ENCODE measurements at regions not wholly inside any gene's neighbourhood (a gene's known extent, or its start where the extent isn't known, plus 50 kb on each side); places are given as distances from the start of the nearest gene placed in this dataset.

GRCh38 chr4:79185526-79186045, 140.3 kb downstream of the NAA11 start:
- no peak overlapping the region for H3K9ac ChIP-seq (ENCODE audit: insufficient read depth in 1 of 2, low read depth in 2 of 2, low read length in 2 of 2)

More at GRCh38 chr4:79185526-79186045, 140.3 kb downstream of the NAA11 start:
- ChIA-PET CTCF (ENCODE audit: low intra/inter-chr PET ratio) (no interaction called here), POLR2A (interaction anchor here (0.7 to 1.2 kb wide), 2 partner anchors 11 to 12 kb away, joined by 3 read pairs; no protein-coding TSS in a partner anchor)
- no peaks in the 10 kb centered on the region for H3K27me3 ChIP-seq (ENCODE audit: control insufficient read depth in 2 of 2, insufficient read depth in 2 of 2, low read length in 2 of 2)
- TF ChIP-seq MEIS2 (IDR thresholded peaks at IDR 0.05; ENCODE audit: partially characterized antibody) = no peak
- TF ChIP-seq, protein P1, sequence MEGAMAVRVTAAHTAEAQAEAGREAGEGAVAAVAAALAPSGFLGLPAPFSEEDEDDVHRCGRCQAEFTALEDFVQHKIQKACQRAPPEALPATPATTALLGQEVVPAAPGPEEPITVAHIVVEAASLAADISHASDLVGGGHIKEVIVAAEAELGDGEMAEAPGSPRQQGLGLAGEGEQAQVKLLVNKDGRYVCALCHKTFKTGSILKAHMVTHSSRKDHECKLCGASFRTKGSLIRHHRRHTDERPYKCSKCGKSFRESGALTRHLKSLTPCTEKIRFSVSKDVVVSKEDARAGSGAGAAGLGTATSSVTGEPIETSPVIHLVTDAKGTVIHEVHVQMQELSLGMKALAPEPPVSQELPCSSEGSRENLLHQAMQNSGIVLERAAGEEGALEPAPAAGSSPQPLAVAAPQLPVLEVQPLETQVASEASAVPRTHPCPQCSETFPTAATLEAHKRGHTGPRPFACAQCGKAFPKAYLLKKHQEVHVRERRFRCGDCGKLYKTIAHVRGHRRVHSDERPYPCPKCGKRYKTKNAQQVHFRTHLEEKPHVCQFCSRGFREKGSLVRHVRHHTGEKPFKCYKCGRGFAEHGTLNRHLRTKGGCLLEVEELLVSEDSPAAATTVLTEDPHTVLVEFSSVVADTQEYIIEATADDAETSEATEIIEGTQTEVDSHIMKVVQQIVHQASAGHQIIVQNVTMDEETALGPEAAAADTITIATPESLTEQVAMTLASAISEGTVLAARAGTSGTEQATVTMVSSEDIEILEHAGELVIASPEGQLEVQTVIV (CRISPR knock-in tag; IDR thresholded peaks at IDR 0.05; ENCODE audit: borderline replicate concordance) = no peak
- TF ChIP-seq, protein P2, sequence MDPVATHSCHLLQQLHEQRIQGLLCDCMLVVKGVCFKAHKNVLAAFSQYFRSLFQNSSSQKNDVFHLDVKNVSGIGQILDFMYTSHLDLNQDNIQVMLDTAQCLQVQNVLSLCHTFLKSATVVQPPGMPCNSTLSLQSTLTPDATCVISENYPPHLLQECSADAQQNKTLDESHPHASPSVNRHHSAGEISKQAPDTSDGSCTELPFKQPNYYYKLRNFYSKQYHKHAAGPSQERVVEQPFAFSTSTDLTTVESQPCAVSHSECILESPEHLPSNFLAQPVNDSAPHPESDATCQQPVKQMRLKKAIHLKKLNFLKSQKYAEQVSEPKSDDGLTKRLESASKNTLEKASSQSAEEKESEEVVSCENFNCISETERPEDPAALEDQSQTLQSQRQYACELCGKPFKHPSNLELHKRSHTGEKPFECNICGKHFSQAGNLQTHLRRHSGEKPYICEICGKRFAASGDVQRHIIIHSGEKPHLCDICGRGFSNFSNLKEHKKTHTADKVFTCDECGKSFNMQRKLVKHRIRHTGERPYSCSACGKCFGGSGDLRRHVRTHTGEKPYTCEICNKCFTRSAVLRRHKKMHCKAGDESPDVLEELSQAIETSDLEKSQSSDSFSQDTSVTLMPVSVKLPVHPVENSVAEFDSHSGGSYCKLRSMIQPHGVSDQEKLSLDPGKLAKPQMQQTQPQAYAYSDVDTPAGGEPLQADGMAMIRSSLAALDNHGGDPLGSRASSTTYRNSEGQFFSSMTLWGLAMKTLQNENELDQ (CRISPR knock-in tag; IDR thresholded peaks at IDR 0.05; ENCODE audit: borderline replicate concordance) = no peak
- TF ChIP-seq ILF3 (IDR thresholded peaks at IDR 0.05; ENCODE audit: borderline replicate concordance) = no peak
- TF ChIP-seq EWSR1 (IDR thresholded peaks at IDR 0.05; ENCODE audit: borderline replicate concordance, low read depth, partially characterized antibody) = no peak
- TF ChIP-seq ETV5 (CRISPR knock-in tag; IDR thresholded peaks at IDR 0.05; ENCODE audit: low read depth) = no peak
- TF ChIP-seq ZNF174 (CRISPR knock-in tag; IDR thresholded peaks at IDR 0.05) = no peak
- TF ChIP-seq BRD4 (IDR thresholded peaks at IDR 0.05) = no peak
- TF ChIP-seq SNRNP70 (optimal IDR thresholded peaks at IDR 0.05; ENCODE audit: low read depth, low read length) = no peak
- no peak for TF ChIP-seq FOS (IDR thresholded peaks at IDR 0.05; ENCODE audit: extremely low read depth, insufficient read length)
- FAIRE-seq (no peak), DNase-seq (ENCODE audit: extremely low read depth in 1 of 4, low spot score in 3 of 4) (no peak), ATAC-seq (no peak)
- H2AFZ ChIP-seq (ENCODE audit: low read depth, low read length) = no peak overlapping the region
- no peak overlapping the region for H3K4me2 ChIP-seq (ENCODE audit: insufficient read depth, low read length)
- H3K79me2 ChIP-seq (ENCODE audit: control insufficient read depth, insufficient read depth, low read length) = no peaks in the 10 kb centered on the region
- H3K9me1 ChIP-seq (ENCODE audit: control insufficient read depth, insufficient read depth, low read length) = no peaks in the 10 kb centered on the region
- no peak overlapping the region for H3K27ac ChIP-seq (ENCODE audit: extremely low read depth, low read depth, low read length)
- no peaks in the 10 kb centered on the region for H3K9me3 ChIP-seq (replicated peaks; ENCODE audit: control insufficient read depth, insufficient read depth, low read depth, low read length)
- WGBS (ENCODE audit: insufficient coverage, low coverage, missing lambda C conversion rate) = 23% methylated on average over 3 of the region's 3 CpGs
- no peak overlapping the region for H3K4me3 ChIP-seq
- H3K4me1 ChIP-seq (replicated peaks in 1 of 2; ENCODE audit: control insufficient read depth in 2 of 2, insufficient read depth in 2 of 2, low read length in 2 of 2) = no peaks in the 10 kb centered on the region; a peak in 2 of 5 replicates
- no TSS peak for BruUV-seq (replicated peaks)
- H4K20me1 ChIP-seq (replicated peaks; ENCODE audit: control insufficient read depth, insufficient read depth, low read length) = no peaks in the 10 kb centered on the region
- intact Hi-C loops (cut with micrococcal nuclease) = no loop called here
- H3K36me3 ChIP-seq (ENCODE audit: control insufficient read depth, insufficient read depth, low read length) = no peaks in the 10 kb centered on the region
- in situ Hi-C loops (cut with MboI) = no loop called here

All from K562 (cell line).